GM18858 (cell line): ENCODE measurements at regions not wholly inside any gene's neighbourhood (a gene's known extent, or its start where the extent isn't known, plus 50 kb on each side); places are given as distances from the start of the nearest gene placed in this dataset.
A peak's percentile ranks its signal among the peaks of the same experiment; 100 is the strongest.

ENCODE experiments used
- ATAC-seq: cut with Tn5 transposase; IDR thresholded peaks from one replicate; pipeline ENCODE4 v1.9.1; 2021; ENCODE audit not compliant: unreplicated experiment

DNA sequence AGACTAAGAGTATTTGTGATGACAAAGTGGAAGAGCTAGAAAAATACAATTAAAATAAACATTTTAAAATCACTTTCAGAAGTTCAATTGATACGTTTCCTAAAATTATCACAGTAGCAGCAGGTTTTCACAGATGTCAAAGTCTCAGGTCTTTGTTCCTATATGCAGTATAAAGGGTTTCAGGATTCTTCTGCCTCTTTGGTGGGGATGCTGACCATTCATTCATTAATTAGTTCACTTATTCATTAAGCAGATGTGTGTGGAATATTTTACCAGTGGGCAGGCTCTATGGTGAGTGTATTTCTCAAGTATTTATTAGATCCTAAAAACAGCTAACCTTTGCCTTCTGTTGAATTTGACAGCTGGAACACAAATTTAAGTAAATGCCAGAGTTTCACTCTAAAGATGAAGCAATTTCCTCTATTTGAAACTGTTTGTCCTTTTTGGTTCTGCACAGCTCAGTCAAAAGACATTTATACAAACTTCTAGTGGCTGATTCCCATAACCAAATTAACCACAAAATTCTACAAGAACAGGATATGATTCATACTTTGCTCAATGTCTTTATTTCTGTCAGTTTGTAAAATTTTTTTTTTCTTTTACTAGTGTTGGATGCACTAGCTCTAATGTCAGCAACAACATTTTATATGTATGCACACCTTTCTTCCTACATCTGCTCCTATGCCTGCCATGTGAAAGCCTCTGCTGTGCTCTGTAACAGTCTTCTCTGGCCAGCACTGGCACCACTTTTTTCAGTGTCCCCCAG is 75.9 kb upstream of the PRR16 start:
- peak; percentile 69 for ATAC-seq

DNA sequence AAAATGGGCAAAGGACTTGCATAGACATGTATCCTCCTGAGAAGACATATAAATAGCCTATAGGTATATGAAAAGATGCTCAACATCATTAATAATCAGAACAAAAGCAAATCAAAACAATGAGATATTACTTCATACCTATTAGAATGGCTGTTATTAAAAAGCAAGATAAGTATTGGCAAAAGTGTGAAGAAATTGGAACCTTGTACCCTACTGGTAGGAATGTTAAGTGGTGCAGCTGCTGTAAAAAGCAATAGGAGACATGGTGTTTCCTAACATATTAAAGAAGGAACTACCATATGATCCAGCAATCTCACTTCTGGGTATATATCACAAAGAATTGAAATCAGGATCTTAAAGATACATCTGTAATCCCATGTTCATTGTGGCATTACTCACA is 69.8 kb upstream of the PRR16 start:
- ATAC-seq, result no peak

GRCh38 chr5:120396186-120396585 is 67.9 kb upstream of the PRR16 start:
- no peak for ATAC-seq

- ATAC-seq, result no peak
Measured at GRCh38 chr5:120400356-120400755, 63.7 kb upstream of the PRR16 start.

- no peak for ATAC-seq
Measured at GRCh38 chr5:120402606-120403005, 61.5 kb upstream of the PRR16 start.

DNA sequence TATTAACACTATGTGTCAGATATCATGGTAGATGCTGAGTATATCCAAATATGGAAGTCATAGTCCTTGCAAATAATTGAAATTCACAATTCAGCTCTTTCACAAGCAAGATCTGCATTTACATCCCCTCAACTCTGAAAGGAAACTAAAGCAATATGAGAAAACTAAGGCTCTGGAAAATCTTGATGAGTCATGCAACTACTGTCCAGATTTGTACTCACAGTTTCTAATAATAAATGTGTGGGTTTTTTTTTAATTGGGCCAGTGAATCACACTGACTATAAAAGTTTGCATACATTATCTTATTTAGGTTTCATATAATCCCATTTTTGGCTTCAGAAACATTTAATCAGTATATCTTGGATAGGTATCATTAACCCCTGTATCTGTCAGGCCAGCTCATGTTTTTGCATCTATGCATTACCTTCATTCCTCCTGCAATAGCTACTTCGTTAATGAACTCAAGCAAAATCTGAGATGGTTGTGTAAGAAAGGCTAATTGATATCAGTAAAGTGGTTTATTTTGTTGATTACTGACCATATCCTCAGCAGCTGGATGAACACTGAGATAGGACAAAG is 58.7 kb upstream of the PRR16 start:
- no peak for ATAC-seq

GRCh38 chr5:120405923-120406322 is 58.2 kb upstream of the PRR16 start:
- ATAC-seq, result no peak

- no peak for ATAC-seq
Measured at GRCh38 chr5:120413686-120414085, 50.4 kb upstream of the PRR16 start.
